OCI-LY1 (cell line): ENCODE measurements at regions not wholly inside any gene's neighbourhood (a gene's known extent, or its start where the extent isn't known, plus 50 kb on each side); places are given as distances from the start of the nearest gene placed in this dataset.

ENCODE experiments used
- EZH2 ChIP-seq: fragments of 200-600 bp; sonication (generic), shearing (Covaris generic); IDR thresholded peaks from 2 replicates; pipeline ENCODE4 v1.8.0; 2017; ENCODE audit warnings: borderline replicate concordance, mixed run types, mild to moderate bottlenecking, antibody characterized with exemption, low read length, moderate library complexity, mixed read lengths
- TF ChIP-seq, protein P1 (sequence below): fragments of 200-600 bp; sonication (generic), shearing (Covaris generic); IDR thresholded peaks from 2 replicates; pipeline ENCODE4 v1.5.1; 2017; ENCODE audit warnings: mild to moderate bottlenecking, antibody characterized with exemption, low read length, moderate library complexity, mixed read lengths

DNA sequence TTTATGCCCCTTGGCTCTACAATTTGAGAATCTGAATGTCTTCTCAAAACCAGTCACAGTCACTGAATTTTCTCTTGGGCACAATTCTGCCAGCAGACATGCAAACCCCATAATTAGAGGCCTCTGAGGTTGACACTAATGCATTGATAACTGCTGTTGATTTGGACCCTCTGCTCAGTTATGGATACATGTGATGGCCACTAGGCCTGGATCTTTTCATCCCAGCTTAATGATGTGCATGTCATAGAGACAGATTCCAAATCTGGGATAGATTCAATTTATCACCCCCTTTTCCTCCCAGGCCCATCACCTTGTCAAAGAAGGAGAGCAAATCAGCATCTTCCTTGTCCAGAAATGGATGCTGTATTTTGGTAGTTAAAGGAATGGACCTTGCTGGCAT lies 92.2 kb downstream of the C11orf91 start:
- TF ChIP-seq, protein P1, sequence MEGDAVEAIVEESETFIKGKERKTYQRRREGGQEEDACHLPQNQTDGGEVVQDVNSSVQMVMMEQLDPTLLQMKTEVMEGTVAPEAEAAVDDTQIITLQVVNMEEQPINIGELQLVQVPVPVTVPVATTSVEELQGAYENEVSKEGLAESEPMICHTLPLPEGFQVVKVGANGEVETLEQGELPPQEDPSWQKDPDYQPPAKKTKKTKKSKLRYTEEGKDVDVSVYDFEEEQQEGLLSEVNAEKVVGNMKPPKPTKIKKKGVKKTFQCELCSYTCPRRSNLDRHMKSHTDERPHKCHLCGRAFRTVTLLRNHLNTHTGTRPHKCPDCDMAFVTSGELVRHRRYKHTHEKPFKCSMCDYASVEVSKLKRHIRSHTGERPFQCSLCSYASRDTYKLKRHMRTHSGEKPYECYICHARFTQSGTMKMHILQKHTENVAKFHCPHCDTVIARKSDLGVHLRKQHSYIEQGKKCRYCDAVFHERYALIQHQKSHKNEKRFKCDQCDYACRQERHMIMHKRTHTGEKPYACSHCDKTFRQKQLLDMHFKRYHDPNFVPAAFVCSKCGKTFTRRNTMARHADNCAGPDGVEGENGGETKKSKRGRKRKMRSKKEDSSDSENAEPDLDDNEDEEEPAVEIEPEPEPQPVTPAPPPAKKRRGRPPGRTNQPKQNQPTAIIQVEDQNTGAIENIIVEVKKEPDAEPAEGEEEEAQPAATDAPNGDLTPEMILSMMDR: no peak
- no peak for TF ChIP-seq EZH2
